NB4 (cell line): ENCODE measurements at regions not wholly inside any gene's neighbourhood (a gene's known extent, or its start where the extent isn't known, plus 50 kb on each side); places are given as distances from the start of the nearest gene placed in this dataset.

Experiments
- DNase-seq: peaks from one replicate; pipeline ENCODE4 v3.0.0; 2010; ENCODE audit warnings: low read depth
- H3K4me3 ChIP-seq: one replicate; pipeline ENCODE4 v1.5.1; 2011; ENCODE audit warnings: mild to moderate bottlenecking, low read depth, low read length, moderate library complexity
- MAX ChIP-seq: IDR thresholded peaks from 2 replicates; pipeline ENCODE4 v1.6.1; 2011; ENCODE audit warnings: low read depth, low read length
- MYC ChIP-seq: IDR thresholded peaks from 2 replicates; pipeline ENCODE4 v1.6.1; 2011; ENCODE audit warnings: low read depth, low read length
- POLR2A ChIP-seq: IDR thresholded peaks from 2 replicates; pipeline ENCODE4 v1.6.1; 2011; ENCODE audit warnings: mild to moderate bottlenecking; ENCODE audit not compliant: insufficient read length; ENCODE audit errors: extremely low read depth
- TF ChIP-seq, protein P1 (sequence below): IDR thresholded peaks from one replicate; pipeline ENCODE4 v1.5.1; 2012; ENCODE audit warnings: low read depth, low read length

- no peak overlapping the region for H3K4me3 ChIP-seq
- no peak for DNase-seq
- TF ChIP-seq MYC, result no peak
- TF ChIP-seq MAX, result no peak
- no peak for TF ChIP-seq POLR2A
- TF ChIP-seq, protein P1, sequence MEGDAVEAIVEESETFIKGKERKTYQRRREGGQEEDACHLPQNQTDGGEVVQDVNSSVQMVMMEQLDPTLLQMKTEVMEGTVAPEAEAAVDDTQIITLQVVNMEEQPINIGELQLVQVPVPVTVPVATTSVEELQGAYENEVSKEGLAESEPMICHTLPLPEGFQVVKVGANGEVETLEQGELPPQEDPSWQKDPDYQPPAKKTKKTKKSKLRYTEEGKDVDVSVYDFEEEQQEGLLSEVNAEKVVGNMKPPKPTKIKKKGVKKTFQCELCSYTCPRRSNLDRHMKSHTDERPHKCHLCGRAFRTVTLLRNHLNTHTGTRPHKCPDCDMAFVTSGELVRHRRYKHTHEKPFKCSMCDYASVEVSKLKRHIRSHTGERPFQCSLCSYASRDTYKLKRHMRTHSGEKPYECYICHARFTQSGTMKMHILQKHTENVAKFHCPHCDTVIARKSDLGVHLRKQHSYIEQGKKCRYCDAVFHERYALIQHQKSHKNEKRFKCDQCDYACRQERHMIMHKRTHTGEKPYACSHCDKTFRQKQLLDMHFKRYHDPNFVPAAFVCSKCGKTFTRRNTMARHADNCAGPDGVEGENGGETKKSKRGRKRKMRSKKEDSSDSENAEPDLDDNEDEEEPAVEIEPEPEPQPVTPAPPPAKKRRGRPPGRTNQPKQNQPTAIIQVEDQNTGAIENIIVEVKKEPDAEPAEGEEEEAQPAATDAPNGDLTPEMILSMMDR, result no peak
Measured at GRCh38 chr5:89694026-89694550, 715.5 kb downstream of the CETN3 start.

- no peak overlapping the region for H3K4me3 ChIP-seq
- TF ChIP-seq MAX (no peak), MYC (no peak), POLR2A (no peak)
- TF ChIP-seq, protein P1, result no peak
- DNase-seq, result no peak
Measured at GRCh38 chr5:89690331-89690730, 719.2 kb downstream of the CETN3 start.

GRCh38 chr5:89686081-89686765, 723.3 kb downstream of the CETN3 start:
- no peak overlapping the region for H3K4me3 ChIP-seq
- no peak for TF ChIP-seq MYC
- TF ChIP-seq, protein P1, result no peak
- no peak for TF ChIP-seq MAX
- TF ChIP-seq POLR2A, result no peak
- no peak for DNase-seq

DNA sequence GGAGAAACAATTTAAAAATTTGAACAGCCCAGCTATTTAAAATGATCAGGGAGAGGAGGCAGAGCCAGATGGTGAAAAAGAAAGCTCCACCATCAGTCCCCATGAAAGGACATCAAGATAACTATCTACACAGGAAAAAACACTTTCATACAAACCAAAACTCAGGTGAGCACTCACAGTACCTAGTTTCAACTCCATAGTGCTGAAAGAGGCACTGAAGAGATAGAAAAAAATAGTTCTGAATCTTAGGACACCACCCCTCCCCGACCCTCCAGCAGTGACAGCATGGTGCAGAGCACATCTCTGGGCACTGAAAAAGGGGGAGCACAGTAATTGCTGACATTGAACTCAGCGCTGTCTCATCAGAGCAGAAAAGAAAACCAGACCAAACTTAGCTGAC, 732.9 kb downstream of the CETN3 start:
- TF ChIP-seq MAX (no peak), POLR2A (no peak), MYC (no peak)
- TF ChIP-seq, protein P1, result no peak
- DNase-seq, result no peak
- no peak overlapping the region for H3K4me3 ChIP-seq

DNA sequence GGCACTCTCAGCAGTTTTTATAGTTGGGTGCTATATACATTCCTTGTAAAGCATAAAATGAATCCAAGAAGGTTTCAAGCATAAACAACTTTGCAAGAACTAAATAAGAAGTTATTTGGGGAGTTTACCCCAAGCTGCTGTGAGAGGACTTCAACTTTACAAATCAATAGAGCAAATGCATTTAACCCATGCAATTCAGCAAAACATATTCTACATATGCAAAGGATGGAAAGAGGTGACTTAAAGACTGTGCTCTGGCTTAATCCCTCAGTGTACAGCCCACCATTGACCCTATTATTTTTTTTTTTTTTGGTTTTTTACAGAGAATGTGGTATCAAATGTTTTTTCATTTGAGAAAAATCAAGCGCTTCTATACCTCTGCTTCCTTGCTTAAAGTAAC, 736.5 kb downstream of the CETN3 start:
- H3K4me3 ChIP-seq, result no peak overlapping the region
- TF ChIP-seq, protein P1, result no peak
- no peak for TF ChIP-seq POLR2A
- no peak for TF ChIP-seq MYC
- TF ChIP-seq MAX, result no peak
- DNase-seq, result no peak
